OCI-LY1 (cell line): ENCODE measurements at regions not wholly inside any gene's neighbourhood (a gene's known extent, or its start where the extent isn't known, plus 50 kb on each side); places are given as distances from the start of the nearest gene placed in this dataset.

Experiments used
- H2AFZ ChIP-seq: fragments of 200-600 bp; sonication (generic), shearing (Covaris generic); 2 replicates; pipeline ENCODE4 v1.6.0; 2014; ENCODE audit warnings: antibody characterized with exemption, mild to moderate bottlenecking, low read length
- H3F3A ChIP-seq: fragments of 200-600 bp; sonication (generic), shearing (Covaris generic); 2 replicates; pipeline ENCODE4 v1.6.0; 2014; ENCODE audit warnings: mild to moderate bottlenecking, antibody characterized with exemption, low read length, moderate library complexity; ENCODE audit not compliant: insufficient read depth
- H3K27ac ChIP-seq: fragments of 200-600 bp; sonication (generic); 2 replicates; pipeline ENCODE4 v1.5.1; 2014; ENCODE audit warnings: low read length, mixed run types, mild to moderate bottlenecking, low read depth; ENCODE audit not compliant: poor library complexity, severe bottlenecking
- H3K27me3 ChIP-seq: fragments of 200-600 bp; sonication (generic); 2 replicates; pipeline ENCODE4 v1.6.0; 2014; ENCODE audit warnings: antibody characterized with exemption, mild to moderate bottlenecking, low read length, moderate library complexity; ENCODE audit not compliant: insufficient read depth
- H3K36me3 ChIP-seq: fragments of 200-600 bp; sonication (generic); 2 replicates; pipeline ENCODE4 v1.6.1; 2014; ENCODE audit warnings: mild to moderate bottlenecking, antibody characterized with exemption, low read length, moderate library complexity, mixed read lengths; ENCODE audit not compliant: insufficient read depth
- H3K4me1 ChIP-seq: fragments of 200-600 bp; sonication (generic); 2 replicates; pipeline ENCODE4 v1.5.1; 2014; ENCODE audit warnings: mild to moderate bottlenecking, low read length, moderate library complexity; ENCODE audit not compliant: insufficient read depth, severe bottlenecking
- H3K4me2 ChIP-seq: fragments of 200-600 bp; sonication (generic), shearing (Covaris generic); 2 replicates; pipeline ENCODE4 v1.6.1; 2014; ENCODE audit warnings: low read length
- H3K4me3 ChIP-seq: fragments of 200-600 bp; sonication (generic); 2 replicates; pipeline ENCODE4 v1.5.1; 2014; ENCODE audit warnings: low read length, low read depth, mild to moderate bottlenecking, mixed read lengths; ENCODE audit not compliant: poor library complexity, severe bottlenecking
- H3K79me2 ChIP-seq: fragments of 200-600 bp; shearing (Covaris generic); 2 replicates; pipeline ENCODE4 v1.6.1; 2016; ENCODE audit warnings: mixed run types, low read length, mixed read lengths; ENCODE audit not compliant: insufficient read depth
- H3K9ac ChIP-seq: fragments of 200-600 bp; sonication (generic), shearing (Covaris generic); 2 replicates; pipeline ENCODE4 v1.6.1; 2014; ENCODE audit warnings: mild to moderate bottlenecking, low read length, mixed read lengths
- H3K9me2 ChIP-seq: fragments of 200-600 bp; sonication (generic), shearing (Covaris generic); 2 replicates; pipeline ENCODE4 v1.6.1; 2014; ENCODE audit warnings: low read depth, mild to moderate bottlenecking, low read length, mixed read lengths
- H3K9me3 ChIP-seq: fragments of 200-600 bp; shearing (Covaris generic); 2 replicates; pipeline ENCODE4 v1.6.1; 2014; ENCODE audit warnings: low read length, mixed read lengths
- H4K20me1 ChIP-seq: fragments of 200-600 bp; sonication (generic), shearing (Covaris generic); 2 replicates; pipeline ENCODE4 v1.6.0; 2016; ENCODE audit warnings: mild to moderate bottlenecking, low read length; ENCODE audit not compliant: insufficient read depth
- CTCF ChIP-seq: fragments of 200-600 bp; sonication (generic), shearing (Covaris generic); IDR thresholded peaks from 2 replicates; pipeline ENCODE4 v1.5.1; 2017; ENCODE audit warnings: mild to moderate bottlenecking, antibody characterized with exemption, low read length, moderate library complexity, mixed read lengths
- EZH2 ChIP-seq: fragments of 200-600 bp; sonication (generic), shearing (Covaris generic); IDR thresholded peaks from 2 replicates; pipeline ENCODE4 v1.8.0; 2017; ENCODE audit warnings: borderline replicate concordance, mixed run types, mild to moderate bottlenecking, antibody characterized with exemption, low read length, moderate library complexity, mixed read lengths

GRCh38 chr2:106703161-106703560 is 182.8 kb downstream of the ST6GAL2 start:
- no peaks in the 10 kb centered on the region for H3K27me3 ChIP-seq
- H3K9ac ChIP-seq = no peak overlapping the region
- H4K20me1 ChIP-seq = no peaks in the 10 kb centered on the region
- H3K27ac ChIP-seq = no peak overlapping the region
- H3F3A ChIP-seq = no peaks in the 10 kb centered on the region
- H3K4me1 ChIP-seq = no peaks in the 10 kb centered on the region
- no peak overlapping the region for H3K4me3 ChIP-seq
- no peaks in the 10 kb centered on the region for H3K36me3 ChIP-seq
- H2AFZ ChIP-seq = no peak overlapping the region
- H3K79me2 ChIP-seq = no peaks in the 10 kb centered on the region
- no peak for TF ChIP-seq CTCF
- no peak for TF ChIP-seq EZH2
- no peak overlapping the region for H3K4me2 ChIP-seq
- no peaks in the 10 kb centered on the region for H3K9me3 ChIP-seq
- H3K9me2 ChIP-seq = no peaks in the 10 kb centered on the region

GRCh38 chr2:106704798-106705197 is 181.2 kb downstream of the ST6GAL2 start:
- H3K79me2 ChIP-seq = no peaks in the 10 kb centered on the region
- H3K4me2 ChIP-seq = no peak overlapping the region
- no peak overlapping the region for H3K4me3 ChIP-seq
- no peak for TF ChIP-seq CTCF
- TF ChIP-seq EZH2 = no peak
- no peak overlapping the region for H3K27ac ChIP-seq
- H3K27me3 ChIP-seq = no peaks in the 10 kb centered on the region
- H3K9me2 ChIP-seq = no peaks in the 10 kb centered on the region
- no peak overlapping the region for H3K9ac ChIP-seq
- no peaks in the 10 kb centered on the region for H3F3A ChIP-seq
- no peaks in the 10 kb centered on the region for H3K36me3 ChIP-seq
- no peaks in the 10 kb centered on the region for H3K4me1 ChIP-seq
- H4K20me1 ChIP-seq = no peaks in the 10 kb centered on the region
- no peaks in the 10 kb centered on the region for H3K9me3 ChIP-seq
- H2AFZ ChIP-seq = no peak overlapping the region

- Histone ChIP-seq H3K4me2 (no peak overlapping the region), H3K4me1 (no peaks in the 10 kb centered on the region), H3K27me3 (no peaks in the 10 kb centered on the region), H3K9ac (no peak overlapping the region), H3K36me3 (no peaks in the 10 kb centered on the region), H3K4me3 (no peak overlapping the region), H4K20me1 (no peaks in the 10 kb centered on the region), H2AFZ (no peak overlapping the region), H3K9me2 (no peaks in the 10 kb centered on the region), H3K27ac (no peak overlapping the region), H3F3A (no peaks in the 10 kb centered on the region), H3K79me2 (no peaks in the 10 kb centered on the region), H3K9me3 (no peaks in the 10 kb centered on the region)
- no peak for TF ChIP-seq CTCF
- TF ChIP-seq EZH2 = no peak
Measured at GRCh38 chr2:106705877-106706276, 180.1 kb downstream of the ST6GAL2 start.
